ENCODE measurements at regions not wholly inside any gene's neighbourhood (a gene's known extent, or its start where the extent isn't known, plus 50 kb on each side); places are given as distances from the start of the nearest gene placed in this dataset.

- no peak for TF ChIP-seq CTCF (IDR thresholded peaks at IDR 0.05; ENCODE audit: insufficient read depth, low read depth, low read length, missing control alignments)
- DNase-seq (ENCODE audit: low read depth) = no peak
- no peak overlapping the region for H3K4me3 ChIP-seq (ENCODE audit: low read depth, low read length)
Observed at GRCh38 chr20:12020846-12021245, 103.2 kb downstream of the BTBD3 start.

GRCh38 chr20:12022126-12022525 is 104.4 kb downstream of the BTBD3 start:
- no peak overlapping the region for H3K4me3 ChIP-seq (ENCODE audit: low read depth, low read length)
- no peak for TF ChIP-seq CTCF (IDR thresholded peaks at IDR 0.05; ENCODE audit: insufficient read depth, low read depth, low read length, missing control alignments)
- DNase-seq (ENCODE audit: low read depth) = no peak

GRCh38 chr20:12023194-12023795 is 105.6 kb downstream of the BTBD3 start:
- no peak for DNase-seq (ENCODE audit: low read depth)
- no peak for TF ChIP-seq CTCF (IDR thresholded peaks at IDR 0.05; ENCODE audit: insufficient read depth, low read depth, low read length, missing control alignments)
- H3K4me3 ChIP-seq (ENCODE audit: low read depth, low read length) = no peak overlapping the region

GRCh38 chr20:12028771-12029170 is 111.1 kb downstream of the BTBD3 start:
- DNase-seq (ENCODE audit: low read depth) = no peak
- H3K4me3 ChIP-seq (ENCODE audit: low read depth, low read length) = no peak overlapping the region
- TF ChIP-seq CTCF (IDR thresholded peaks at IDR 0.05; ENCODE audit: insufficient read depth, low read depth, low read length, missing control alignments) = no peak

GRCh38 chr20:12030470-12030869 is 112.8 kb downstream of the BTBD3 start:
- no peak overlapping the region for H3K4me3 ChIP-seq (ENCODE audit: low read depth, low read length)
- TF ChIP-seq CTCF (IDR thresholded peaks at IDR 0.05; ENCODE audit: insufficient read depth, low read depth, low read length, missing control alignments) = no peak
- no peak for DNase-seq (ENCODE audit: low read depth)

- no peak for TF ChIP-seq CTCF (IDR thresholded peaks at IDR 0.05; ENCODE audit: insufficient read depth, low read depth, low read length, missing control alignments)
- no peak for DNase-seq (ENCODE audit: low read depth)
Observed at GRCh38 chr20:12036142-12036541, 118.4 kb downstream of the BTBD3 start.

GRCh38 chr20:12037521-12037920 is 119.8 kb downstream of the BTBD3 start:
- no peak for TF ChIP-seq CTCF (IDR thresholded peaks at IDR 0.05; ENCODE audit: insufficient read depth, low read depth, low read length, missing control alignments)
- no peak for DNase-seq (ENCODE audit: low read depth)

More at GRCh38 chr20:12036142-12036541, 118.4 kb downstream of the BTBD3 start:
- H3K4me3 ChIP-seq (ENCODE audit: low read depth, low read length) = no peak overlapping the region

More at GRCh38 chr20:12037521-12037920, 119.8 kb downstream of the BTBD3 start:
- H3K4me3 ChIP-seq (ENCODE audit: low read depth, low read length) = no peak overlapping the region
